DOHH2 (cell line): ENCODE measurements at regions not wholly inside any gene's neighbourhood (a gene's known extent, or its start where the extent isn't known, plus 50 kb on each side); places are given as distances from the start of the nearest gene placed in this dataset.

Experiments used
- H3F3A ChIP-seq: fragments of 200-600 bp; sonication (generic), shearing (Covaris generic); 2 replicates; pipeline ENCODE4 v1.6.0; 2016; ENCODE audit warnings: antibody characterized with exemption, mild to moderate bottlenecking; ENCODE audit not compliant: control insufficient read depth, insufficient read depth
- H3K27ac ChIP-seq: fragments of 200-600 bp; sonication (generic); 2 replicates; pipeline ENCODE4 v1.5.1; 2014; ENCODE audit warnings: low read depth, mild to moderate bottlenecking, low read length, moderate library complexity
- H3K27me3 ChIP-seq: fragments of 200-600 bp; sonication (generic); 2 replicates; pipeline ENCODE4 v1.6.1; 2014; ENCODE audit warnings: mild to moderate bottlenecking, low read length, mixed read lengths; ENCODE audit not compliant: control insufficient read depth
- H3K36me3 ChIP-seq: fragments of 200-600 bp; sonication (generic); 2 replicates; pipeline ENCODE4 v1.6.1; 2014; ENCODE audit warnings: mild to moderate bottlenecking, low read length, moderate library complexity, mixed read lengths; ENCODE audit not compliant: control insufficient read depth
- H3K4me1 ChIP-seq: fragments of 200-600 bp; sonication (generic); 2 replicates; pipeline ENCODE4 v1.6.1; 2014; ENCODE audit warnings: mild to moderate bottlenecking, low read length, mixed read lengths; ENCODE audit not compliant: control insufficient read depth
- H3K4me2 ChIP-seq: fragments of 200-600 bp; sonication (generic); 2 replicates; pipeline ENCODE4 v1.6.0; 2014; ENCODE audit warnings: mild to moderate bottlenecking, low read length, moderate library complexity
- H3K4me3 ChIP-seq: fragments of 200-600 bp; sonication (generic); 2 replicates; pipeline ENCODE4 v1.5.1; 2014; ENCODE audit warnings: mild to moderate bottlenecking, low read length, mixed read lengths
- H3K79me2 ChIP-seq: fragments of 200-600 bp; sonication (generic); 2 replicates; pipeline ENCODE4 v1.6.1; 2014; ENCODE audit warnings: mild to moderate bottlenecking, low read length, mixed read lengths; ENCODE audit not compliant: control insufficient read depth
- H3K9me2 ChIP-seq: fragments of 200-600 bp; sonication (generic); replicated peaks from 2 replicates; pipeline ENCODE4 v1.6.1; 2014; ENCODE audit warnings: mild to moderate bottlenecking, low read length, mixed read lengths; ENCODE audit not compliant: control insufficient read depth
- H3K9me3 ChIP-seq: fragments of 200-600 bp; sonication (generic); 2 replicates; pipeline ENCODE4 v1.6.1; 2014; ENCODE audit warnings: antibody characterized with exemption, low read length, mixed read lengths; ENCODE audit not compliant: control insufficient read depth, insufficient read depth
- H4K20me1 ChIP-seq: fragments of 200-600 bp; sonication (generic); 2 replicates; pipeline ENCODE4 v1.6.0; 2014; ENCODE audit warnings: low read depth, mild to moderate bottlenecking, antibody characterized with exemption, low read length, moderate library complexity; ENCODE audit not compliant: control insufficient read depth, insufficient read depth
- CTCF ChIP-seq: fragments of 200-600 bp; sonication (generic); IDR thresholded peaks from one replicate; pipeline ENCODE4 v1.5.1; 2014; ENCODE audit warnings: antibody characterized with exemption, mild to moderate bottlenecking, low read depth, low read length; ENCODE audit not compliant: poor library complexity, severe bottlenecking
- EZH2phosphoT487 ChIP-seq: fragments of 200-600 bp; sonication (generic); IDR thresholded peaks from 2 replicates; pipeline ENCODE4 v1.6.1; 2017; ENCODE audit warnings: borderline replicate concordance, mild to moderate bottlenecking, antibody characterized with exemption, low read length, moderate library complexity, mixed read lengths

GRCh38 chr14:98904677-98905076 is 367.3 kb downstream of the BCL11B start:
- Histone ChIP-seq H3K27ac (no peak overlapping the region), H4K20me1 (no peaks in the 10 kb centered on the region), H3K4me1 (no peaks in the 10 kb centered on the region), H3F3A (no peaks in the 10 kb centered on the region), H3K9me2 (no peaks in the 10 kb centered on the region), H3K4me2 (no peak overlapping the region), H3K27me3 (no peaks in the 10 kb centered on the region), H3K9me3 (no peaks in the 10 kb centered on the region; the same call in 1 of the 2 replicates), H3K36me3 (no peaks in the 10 kb centered on the region), H3K79me2 (no peaks in the 10 kb centered on the region), H3K4me3 (no peak overlapping the region)
- no peak for TF ChIP-seq EZH2phosphoT487
- no peak for TF ChIP-seq CTCF

GRCh38 chr14:98906123-98906995 is 365.6 kb downstream of the BCL11B start:
- Histone ChIP-seq H3K27ac (no peak overlapping the region), H3K4me2 (no peak overlapping the region), H3K9me2 (no peaks in the 10 kb centered on the region), H3K4me1 (no peaks in the 10 kb centered on the region), H3K27me3 (no peaks in the 10 kb centered on the region), H3K79me2 (no peaks in the 10 kb centered on the region), H3K4me3 (no peak overlapping the region), H3F3A (no peaks in the 10 kb centered on the region), H3K36me3 (no peaks in the 10 kb centered on the region), H4K20me1 (no peaks in the 10 kb centered on the region), H3K9me3 (no peaks in the 10 kb centered on the region; the same call in 1 of the 2 replicates)
- TF ChIP-seq EZH2phosphoT487 = no peak
- TF ChIP-seq CTCF = no peak

- H3K27me3 ChIP-seq = no peaks in the 10 kb centered on the region
- TF ChIP-seq CTCF = no peak
- H3K4me1 ChIP-seq = no peaks in the 10 kb centered on the region
- no peaks in the 10 kb centered on the region; the same call in 1 of the 2 replicates for H3K9me3 ChIP-seq
- H3F3A ChIP-seq = no peaks in the 10 kb centered on the region
- H3K9me2 ChIP-seq = no peaks in the 10 kb centered on the region
- H3K79me2 ChIP-seq = no peaks in the 10 kb centered on the region
- no peak overlapping the region for H3K4me2 ChIP-seq
- H3K27ac ChIP-seq = no peak overlapping the region
- no peaks in the 10 kb centered on the region for H4K20me1 ChIP-seq
- H3K4me3 ChIP-seq = no peak overlapping the region
- no peaks in the 10 kb centered on the region for H3K36me3 ChIP-seq
These were observed 364.7 kb downstream of the BCL11B start for GRCh38 chr14:98907271-98907670.
